NCI-H82 treated with DMSO at 0.1 percent for 48 hours (cell line): ENCODE measurements at regions not wholly inside any gene's neighbourhood (a gene's known extent, or its start where the extent isn't known, plus 50 kb on each side); places are given as distances from the start of the nearest gene placed in this dataset.

Experiments
- DNase-seq: peaks from one replicate; lab custom pipeline; 2025; ENCODE audit not compliant: unreplicated experiment; lab: John Stamatoyannopoulos, UW

- no peak for DNase-seq
Measured at GRCh38 chr9:113781381-113781780, 94.7 kb upstream of the ZNF618 start.

GRCh38 chr9:113781896-113782295 lies 94.2 kb upstream of the ZNF618 start:
- no peak for DNase-seq

GRCh38 chr9:113783475-113783874 lies 92.6 kb upstream of the ZNF618 start:
- no peak for DNase-seq

GRCh38 chr9:113785334-113785733 lies 90.8 kb upstream of the ZNF618 start:
- DNase-seq = no peak

- no peak for DNase-seq
Measured at GRCh38 chr9:113786071-113786470, 90.0 kb upstream of the ZNF618 start.

- DNase-seq = peak; percentile 6
Measured at GRCh38 chr9:113787871-113788270, 88.2 kb upstream of the ZNF618 start.

- DNase-seq = no peak
Measured at GRCh38 chr9:113788616-113789330, 87.3 kb upstream of the ZNF618 start.

GRCh38 chr9:113790093-113790492 lies 86.0 kb upstream of the ZNF618 start:
- no peak for DNase-seq

GRCh38 chr9:113793558-113793957 lies 82.6 kb upstream of the ZNF618 start:
- no peak for DNase-seq

- no peak for DNase-seq
Measured at GRCh38 chr9:113794721-113795120, 81.4 kb upstream of the ZNF618 start.

GRCh38 chr9:113795811-113796392 lies 80.2 kb upstream of the ZNF618 start:
- DNase-seq = no peak

- DNase-seq = no peak
Measured at GRCh38 chr9:113796646-113797426, 79.3 kb upstream of the ZNF618 start.

GRCh38 chr9:113798062-113799030 lies 77.8 kb upstream of the ZNF618 start:
- DNase-seq = no peak

- peak; percentile 35 for DNase-seq
Measured at GRCh38 chr9:113800276-113800675, 75.8 kb upstream of the ZNF618 start.

- DNase-seq = no peak
Measured at GRCh38 chr9:113803811-113804589, 72.1 kb upstream of the ZNF618 start.

- no peak for DNase-seq
Measured at GRCh38 chr9:113805486-113806132, 70.5 kb upstream of the ZNF618 start.

- DNase-seq = peak; percentile 56
Measured at GRCh38 chr9:113807173-113808061, 68.7 kb upstream of the ZNF618 start.
